ENCODE measurements at regions not wholly inside any gene's neighbourhood (a gene's known extent, or its start where the extent isn't known, plus 50 kb on each side); places are given as distances from the start of the nearest gene placed in this dataset.
"Not testable (repeated sequence)": the region's sequence is repeated elsewhere in the genome, so short reads cannot be mapped to it uniquely, and the experiment has no call there.

DNA sequence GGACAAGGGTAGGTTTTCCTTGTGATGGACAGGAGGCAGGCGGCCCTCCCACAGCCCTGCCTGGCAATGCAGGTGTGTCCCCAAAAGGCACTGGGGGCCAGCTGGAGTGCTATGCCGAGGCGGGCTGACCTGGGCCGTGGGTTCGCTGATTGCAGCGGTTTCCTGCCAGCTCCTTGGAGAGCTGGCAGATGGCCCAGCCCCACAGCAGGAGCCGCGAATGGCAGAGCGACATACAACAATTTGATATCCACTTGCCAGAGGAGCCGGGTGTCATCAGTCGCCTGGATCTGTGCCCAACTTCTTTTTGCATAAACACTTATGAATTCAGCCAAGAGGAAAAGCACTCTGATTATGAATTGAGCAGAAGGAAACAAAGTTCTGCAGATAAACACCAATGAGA, 210.8 kb upstream of the FRG2C start:
- TF ChIP-seq, protein P1, sequence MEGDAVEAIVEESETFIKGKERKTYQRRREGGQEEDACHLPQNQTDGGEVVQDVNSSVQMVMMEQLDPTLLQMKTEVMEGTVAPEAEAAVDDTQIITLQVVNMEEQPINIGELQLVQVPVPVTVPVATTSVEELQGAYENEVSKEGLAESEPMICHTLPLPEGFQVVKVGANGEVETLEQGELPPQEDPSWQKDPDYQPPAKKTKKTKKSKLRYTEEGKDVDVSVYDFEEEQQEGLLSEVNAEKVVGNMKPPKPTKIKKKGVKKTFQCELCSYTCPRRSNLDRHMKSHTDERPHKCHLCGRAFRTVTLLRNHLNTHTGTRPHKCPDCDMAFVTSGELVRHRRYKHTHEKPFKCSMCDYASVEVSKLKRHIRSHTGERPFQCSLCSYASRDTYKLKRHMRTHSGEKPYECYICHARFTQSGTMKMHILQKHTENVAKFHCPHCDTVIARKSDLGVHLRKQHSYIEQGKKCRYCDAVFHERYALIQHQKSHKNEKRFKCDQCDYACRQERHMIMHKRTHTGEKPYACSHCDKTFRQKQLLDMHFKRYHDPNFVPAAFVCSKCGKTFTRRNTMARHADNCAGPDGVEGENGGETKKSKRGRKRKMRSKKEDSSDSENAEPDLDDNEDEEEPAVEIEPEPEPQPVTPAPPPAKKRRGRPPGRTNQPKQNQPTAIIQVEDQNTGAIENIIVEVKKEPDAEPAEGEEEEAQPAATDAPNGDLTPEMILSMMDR (conservative IDR thresholded peaks at IDR 0.05 in 1 of 2, IDR thresholded peaks at IDR 0.05 in 1 of 2; ENCODE audit: low read depth in 1 of 2, low read length in 2 of 2), result not testable (repeated sequence)
- TF ChIP-seq EZH2 (IDR thresholded peaks at IDR 0.05; ENCODE audit: low read length, missing control alignments), result not testable (repeated sequence)

All from fibroblast of lung (primary cell).